ENCODE measurements at regions not wholly inside any gene's neighbourhood (a gene's known extent, or its start where the extent isn't known, plus 50 kb on each side); places are given as distances from the start of the nearest gene placed in this dataset.
A peak's percentile ranks its signal among the peaks of the same experiment; 100 is the strongest.

- TF ChIP-seq CTCF (IDR thresholded peaks at IDR 0.05; ENCODE audit: borderline replicate concordance, extremely low read depth, low read length, poor library complexity, severe bottlenecking), result no peak
- TF ChIP-seq EZH2 (IDR thresholded peaks at IDR 0.05; ENCODE audit: borderline replicate concordance, low read depth, low read length, severe bottlenecking), result no peak
- Histone ChIP-seq H4K20me1 (ENCODE audit: insufficient read depth, low read length) (no peaks in the 10 kb centered on the region), H3K9me3 (ENCODE audit: insufficient read depth, low read length, severe bottlenecking) (no peaks in the 10 kb centered on the region), H3K4me1 (ENCODE audit: insufficient read depth, low read length) (no peaks in the 10 kb centered on the region), H3K36me3 (ENCODE audit: insufficient read depth, low read length) (no peaks in the 10 kb centered on the region), H3K9ac (ENCODE audit: low read depth, low read length) (no peak overlapping the region), H3K4me3 (ENCODE audit: low read depth in 1 of 2, low read length in 2 of 2) (no peak overlapping the region), H3K79me2 (ENCODE audit: insufficient read depth, low read length) (no peaks in the 10 kb centered on the region), H2AFZ (ENCODE audit: low read depth, low read length) (no peak overlapping the region), H3K27ac (ENCODE audit: low read length) (no peak overlapping the region), H3K27me3 (ENCODE audit: insufficient read depth, low read length, poor library complexity) (no peaks in the 10 kb centered on the region), H3K4me2 (ENCODE audit: insufficient read depth, low read length) (no peak overlapping the region)
- DNase-seq, result no peak
- ATAC-seq (ENCODE audit: insufficient read depth, low read depth), result no peak
These were observed 86.7 kb upstream of the SLC30A5 start for GRCh38 chr5:69007163-69007562.

- Histone ChIP-seq H3K4me2 (ENCODE audit: insufficient read depth, low read length) (no peak overlapping the region), H4K20me1 (ENCODE audit: insufficient read depth, low read length) (no peaks in the 10 kb centered on the region), H3K4me3 (ENCODE audit: low read depth in 1 of 2, low read length in 2 of 2) (no peak overlapping the region), H2AFZ (ENCODE audit: low read depth, low read length) (no peak overlapping the region), H3K36me3 (ENCODE audit: insufficient read depth, low read length) (no peaks in the 10 kb centered on the region), H3K27me3 (ENCODE audit: insufficient read depth, low read length, poor library complexity) (no peaks in the 10 kb centered on the region), H3K79me2 (ENCODE audit: insufficient read depth, low read length) (no peaks in the 10 kb centered on the region), H3K9ac (ENCODE audit: low read depth, low read length) (no peak overlapping the region), H3K27ac (ENCODE audit: low read length) (no peak overlapping the region), H3K9me3 (ENCODE audit: insufficient read depth, low read length, severe bottlenecking) (no peaks in the 10 kb centered on the region), H3K4me1 (ENCODE audit: insufficient read depth, low read length) (no peaks in the 10 kb centered on the region)
- ATAC-seq (ENCODE audit: insufficient read depth, low read depth), result peak; percentile 88
- DNase-seq, result peak; percentile 76
- TF ChIP-seq CTCF (IDR thresholded peaks at IDR 0.05; ENCODE audit: borderline replicate concordance, extremely low read depth, low read length, poor library complexity, severe bottlenecking), result peak; percentile 97
- no peak for TF ChIP-seq EZH2 (IDR thresholded peaks at IDR 0.05; ENCODE audit: borderline replicate concordance, low read depth, low read length, severe bottlenecking)
These were observed 86.0 kb upstream of the SLC30A5 start for GRCh38 chr5:69007726-69008368.

GRCh38 chr5:69010476-69010875 is 83.3 kb upstream of the SLC30A5 start:
- no peaks in the 10 kb centered on the region for H3K4me1 ChIP-seq (ENCODE audit: insufficient read depth, low read length)

More at GRCh38 chr5:69010476-69010875, 83.3 kb upstream of the SLC30A5 start:
- Histone ChIP-seq H3K27me3 (ENCODE audit: insufficient read depth, low read length, poor library complexity) (no peaks in the 10 kb centered on the region), H3K4me3 (ENCODE audit: low read depth in 1 of 2, low read length in 2 of 2) (no peak overlapping the region), H4K20me1 (ENCODE audit: insufficient read depth, low read length) (no peaks in the 10 kb centered on the region), H3K4me2 (ENCODE audit: insufficient read depth, low read length) (no peak overlapping the region), H3K36me3 (ENCODE audit: insufficient read depth, low read length) (no peaks in the 10 kb centered on the region), H3K9me3 (ENCODE audit: insufficient read depth, low read length, severe bottlenecking) (no peaks in the 10 kb centered on the region), H3K9ac (ENCODE audit: low read depth, low read length) (no peak overlapping the region), H3K27ac (ENCODE audit: low read length) (no peak overlapping the region), H3K79me2 (ENCODE audit: insufficient read depth, low read length) (no peaks in the 10 kb centered on the region), H2AFZ (ENCODE audit: low read depth, low read length) (no peak overlapping the region)
- DNase-seq (no peak), ATAC-seq (ENCODE audit: insufficient read depth, low read depth) (no peak)
- TF ChIP-seq CTCF (IDR thresholded peaks at IDR 0.05; ENCODE audit: borderline replicate concordance, extremely low read depth, low read length, poor library complexity, severe bottlenecking) (no peak), EZH2 (IDR thresholded peaks at IDR 0.05; ENCODE audit: borderline replicate concordance, low read depth, low read length, severe bottlenecking) (no peak)

Measured in DND-41 (cell line).